CD4-positive, alpha-beta T cell treated with Interleukin-17A for 1 hour (primary cell): ENCODE measurements at regions not wholly inside any gene's neighbourhood (a gene's known extent, or its start where the extent isn't known, plus 50 kb on each side); places are given as distances from the start of the nearest gene placed in this dataset.

ENCODE experiments used
- DNase-seq: peaks from one replicate; pipeline ENCODE4 v3.0.0-alpha.2; 2020

DNA sequence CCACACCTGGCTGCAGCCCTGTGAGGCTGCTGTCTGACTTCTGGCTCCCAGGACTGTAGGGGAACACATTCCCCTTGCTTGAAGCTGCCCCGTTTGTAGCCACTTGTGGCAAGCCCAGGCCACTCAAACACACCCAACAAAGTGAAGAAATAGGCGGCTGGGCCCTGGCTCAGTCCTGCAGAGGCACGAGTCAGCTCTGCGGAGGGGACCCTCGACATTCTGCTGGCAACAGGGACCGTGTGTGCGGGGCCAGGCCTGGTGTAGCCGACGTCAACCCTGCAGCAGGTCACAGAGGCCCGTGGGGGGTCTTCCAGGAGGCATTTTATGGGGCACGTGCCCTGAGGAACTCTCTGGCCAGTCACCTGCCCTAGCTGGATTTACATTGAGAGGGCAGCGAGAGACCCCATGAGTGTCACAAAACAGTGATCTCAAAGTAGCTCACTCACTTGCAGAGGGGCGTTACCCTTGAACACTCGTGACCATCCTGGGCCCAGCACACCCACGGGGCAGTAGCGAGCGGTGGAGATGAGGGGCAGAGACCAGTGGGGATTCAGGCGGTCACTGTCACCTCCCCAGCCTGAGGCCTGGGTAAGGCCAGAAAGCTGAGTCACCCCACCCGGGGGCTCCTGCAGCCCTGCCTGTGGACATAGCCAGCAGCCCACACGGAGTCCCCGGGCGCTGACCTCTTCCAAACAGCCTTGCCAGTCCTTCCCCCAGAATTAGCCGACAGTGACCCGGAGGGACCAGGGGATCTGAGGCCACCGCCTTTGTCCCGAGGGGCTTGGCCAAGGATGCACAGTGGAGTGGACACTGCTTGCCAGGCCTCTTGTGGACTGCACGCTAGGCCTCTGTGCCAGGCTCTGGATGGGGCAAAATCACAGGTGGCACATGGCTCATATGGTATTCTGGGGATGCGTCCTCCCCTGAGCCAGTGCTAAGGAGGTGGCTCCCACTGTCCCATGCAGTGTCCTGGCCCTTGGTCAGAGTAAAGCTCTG lies 139.5 kb downstream of the CTTN start:
- DNase-seq: no peak

- DNase-seq: no peak
These were observed 140.5 kb downstream of the CTTN start for GRCh38 chr11:70538641-70539359.

GRCh38 chr11:70539360-70540095 lies 141.2 kb downstream of the CTTN start:
- no peak for DNase-seq

GRCh38 chr11:70540196-70540595 lies 141.9 kb downstream of the CTTN start:
- no peak for DNase-seq

- DNase-seq: no peak
These were observed 142.8 kb downstream of the CTTN start for GRCh38 chr11:70541176-70541575.

DNA sequence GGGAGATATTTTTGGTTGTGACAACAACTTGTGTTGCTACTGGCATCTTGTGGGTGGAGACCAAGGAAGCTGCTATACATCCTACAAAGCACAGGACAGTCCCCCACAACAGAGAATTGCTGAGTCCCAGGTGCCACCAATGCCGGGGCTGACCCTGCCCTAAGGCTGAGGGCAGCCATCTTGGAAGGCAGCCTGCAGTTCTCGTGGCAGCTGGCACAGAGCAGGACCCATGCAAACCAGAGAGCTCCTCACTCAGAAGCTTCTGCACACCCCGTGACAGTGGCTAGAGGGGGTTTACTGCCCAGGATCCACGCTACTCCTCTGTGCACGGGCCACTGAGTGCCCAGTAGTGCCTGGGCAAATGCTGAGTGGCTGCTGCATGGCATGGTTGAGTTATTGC lies 143.4 kb downstream of the CTTN start:
- DNase-seq: no peak

DNA sequence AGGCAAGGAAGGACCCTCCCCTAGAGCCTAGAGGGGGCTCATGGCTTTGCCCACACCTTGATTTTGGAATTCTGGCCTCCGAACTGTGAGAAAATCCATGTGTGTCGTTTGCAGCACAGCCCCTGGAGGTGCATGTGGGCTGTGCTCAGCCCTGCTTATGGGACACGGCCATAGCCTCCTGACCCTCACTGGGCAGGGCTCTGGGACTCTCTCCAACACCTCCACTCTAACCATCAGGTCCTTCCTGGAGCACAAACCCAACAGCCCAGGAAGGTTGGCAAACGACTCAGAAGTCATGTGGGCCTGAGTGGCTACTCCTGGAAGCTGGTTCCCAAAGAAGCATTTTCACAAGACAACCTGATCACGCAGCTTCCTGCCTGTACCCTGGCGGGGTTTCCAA lies 144.1 kb downstream of the CTTN start:
- DNase-seq: no peak

DNA sequence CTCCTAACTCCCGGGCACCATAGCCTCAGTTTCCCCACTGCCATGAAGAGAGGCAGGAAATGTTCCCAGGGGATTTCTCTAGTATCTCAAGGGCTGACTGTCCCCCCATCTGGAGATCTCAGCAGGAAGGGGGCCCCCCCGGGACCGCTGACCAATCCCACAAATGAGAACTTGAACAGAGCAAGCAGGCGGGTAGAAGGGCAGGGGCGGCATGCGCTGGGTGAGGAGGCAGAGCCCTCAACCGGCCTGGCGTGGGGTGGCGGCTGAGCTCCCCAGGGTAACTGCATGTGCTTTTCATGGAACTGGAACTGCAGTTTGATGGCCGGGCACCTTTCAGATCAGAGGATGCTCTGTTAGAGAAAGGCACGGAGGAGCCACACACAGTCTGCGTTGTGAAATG lies 144.5 kb downstream of the CTTN start:
- no peak for DNase-seq

DNA sequence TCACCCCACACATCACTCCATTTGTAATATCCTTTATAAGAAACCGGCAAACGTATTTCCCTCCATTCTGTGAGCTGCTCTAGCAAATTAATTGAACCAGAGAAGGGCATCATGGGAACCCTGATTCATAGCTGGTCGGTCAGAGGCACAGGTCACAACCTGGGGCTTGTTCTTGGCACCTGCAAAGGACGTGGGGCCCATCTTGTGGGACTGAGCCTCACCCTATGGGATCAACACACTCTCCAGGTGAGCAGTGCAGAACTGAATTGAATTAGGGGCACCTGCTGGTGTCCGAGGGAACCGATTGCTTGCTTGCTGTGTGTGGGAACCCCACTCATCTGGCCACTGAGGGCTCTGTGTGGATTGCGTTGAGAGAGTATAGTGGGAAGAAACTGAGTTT lies 145.3 kb downstream of the CTTN start:
- no peak for DNase-seq

DNA sequence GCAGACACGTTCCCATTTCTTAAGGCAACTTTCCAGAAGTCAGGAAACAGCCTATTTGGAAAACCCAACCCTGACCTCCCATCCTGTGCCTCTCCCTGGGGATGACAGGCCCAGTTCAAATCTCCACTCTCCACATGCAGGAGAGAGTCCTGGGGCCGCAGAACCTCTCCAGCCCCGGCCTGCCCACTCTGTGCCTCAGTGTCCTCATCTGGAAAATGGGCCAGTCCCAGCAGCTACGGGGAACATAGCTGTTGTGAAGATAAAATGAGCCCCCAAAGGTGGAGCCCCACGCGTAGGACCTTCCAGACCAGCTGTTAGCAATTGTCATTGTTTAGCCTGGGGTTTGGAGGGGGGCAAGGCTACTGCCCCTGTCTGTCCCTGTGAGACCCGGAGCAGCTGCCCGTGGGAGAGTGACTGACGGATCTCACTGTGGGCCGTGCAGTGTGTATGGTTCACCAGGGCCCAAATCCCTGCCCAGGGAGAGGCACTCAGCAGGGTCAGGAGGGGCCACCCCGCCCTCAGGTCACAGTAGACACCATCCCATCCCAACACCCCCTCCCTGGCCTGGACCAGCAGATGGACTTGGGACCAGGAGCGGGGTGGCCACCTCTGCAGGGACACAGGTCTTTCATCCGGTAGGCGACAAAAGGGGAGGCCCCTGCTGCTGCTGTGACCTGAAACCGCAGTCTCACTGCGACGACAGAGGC lies 145.9 kb downstream of the CTTN start:
- DNase-seq: no peak

GRCh38 chr11:70544774-70545609 lies 146.7 kb downstream of the CTTN start:
- DNase-seq: no peak

GRCh38 chr11:70545610-70545912 lies 147.2 kb downstream of the CTTN start:
- DNase-seq: no peak

GRCh38 chr11:70546191-70546940 lies 148.0 kb downstream of the CTTN start:
- DNase-seq: no peak

- no peak for DNase-seq
These were observed 149.1 kb downstream of the CTTN start for GRCh38 chr11:70547386-70547785.

- DNase-seq: no peak
These were observed 149.7 kb downstream of the CTTN start for GRCh38 chr11:70547821-70548670.

DNA sequence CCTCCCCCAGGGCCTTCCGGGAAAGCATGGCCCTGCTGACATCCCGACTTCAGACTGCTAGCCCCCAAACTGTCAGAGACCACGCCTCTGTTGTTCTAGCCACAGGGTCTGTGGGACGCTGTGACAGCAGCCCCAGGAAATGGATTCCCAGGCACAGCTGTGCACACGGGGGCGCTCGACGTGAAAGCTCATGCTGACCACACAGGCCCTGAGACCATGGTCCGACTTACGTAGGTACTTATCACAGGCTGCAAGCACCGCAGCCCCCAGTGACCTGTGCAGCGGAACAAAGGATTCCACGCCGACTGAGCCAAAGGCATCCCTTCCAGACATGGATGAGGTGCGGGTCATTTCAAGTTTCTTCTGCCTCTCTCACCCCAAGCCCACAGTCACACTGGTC lies 150.6 kb downstream of the CTTN start:
- no peak for DNase-seq

- no peak for DNase-seq
These were observed 151.1 kb downstream of the CTTN start for GRCh38 chr11:70549386-70549785.

GRCh38 chr11:70549796-70550195 lies 151.5 kb downstream of the CTTN start:
- DNase-seq: no peak

- DNase-seq: no peak
These were observed 152.3 kb downstream of the CTTN start for GRCh38 chr11:70550456-70551195.
